ENCODE measurements at regions not wholly inside any gene's neighbourhood (a gene's known extent, or its start where the extent isn't known, plus 50 kb on each side); places are given as distances from the start of the nearest gene placed in this dataset.

DNA sequence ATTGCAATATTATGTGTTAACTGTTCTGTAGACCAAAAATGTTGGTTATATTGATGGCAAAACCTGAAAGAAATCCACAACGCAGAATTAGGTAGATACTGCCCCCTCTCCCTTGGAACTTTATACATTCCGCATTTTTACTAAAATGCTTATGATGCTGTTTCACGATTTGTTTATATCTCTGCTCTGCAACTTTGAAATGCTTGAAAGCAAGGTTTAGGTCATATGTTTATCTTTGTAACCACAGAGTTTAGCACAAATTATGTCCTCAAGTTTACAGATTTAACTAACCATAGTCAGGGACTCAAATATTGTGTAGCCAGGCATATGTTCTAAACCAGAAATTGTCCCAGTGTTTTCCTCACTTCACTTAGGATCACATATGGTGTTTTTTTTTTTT lies 66.1 kb upstream of the H2AZ1 start:
- Histone ChIP-seq H3K36me3 (ENCODE audit: control insufficient read depth in 2 of 2, insufficient read depth in 1 of 2, low read length in 2 of 2) (no peaks in the 10 kb centered on the region), H3K9me3 (ENCODE audit: control insufficient read depth, insufficient read depth, low read depth, low read length) (no peaks in the 10 kb centered on the region), H3K4me3 (ENCODE audit: low read depth, low read length) (no peak overlapping the region), H3K4me1 (ENCODE audit: control insufficient read depth, insufficient read depth, low read length) (no peaks in the 10 kb centered on the region), H3K27ac (ENCODE audit: extremely low read depth, low read depth, low read length) (no peak overlapping the region)
- ChIA-PET POLR2A (no interaction called here), CTCF (interaction anchor here (1.4 kb wide), 1 partner anchor 18 kb away, joined by 5 read pairs; no protein-coding TSS in a partner anchor)
- TF ChIP-seq REPIN1 (tag by site-specific recombination; IDR thresholded peaks at IDR 0.05; ENCODE audit: low read depth) (no peak), ZNF133 (tag by site-specific recombination; IDR thresholded peaks at IDR 0.05) (no peak), ZNF48 (tag by site-specific recombination; IDR thresholded peaks at IDR 0.05) (no peak), ZSCAN16 (tag by site-specific recombination; IDR thresholded peaks at IDR 0.05) (no peak), ZNF354C (tag by site-specific recombination; IDR thresholded peaks at IDR 0.05; ENCODE audit: borderline replicate concordance, low read depth) (no peak), GLI4 (tag by site-specific recombination; IDR thresholded peaks at IDR 0.05) (no peak), KLF9 (tag by site-specific recombination; IDR thresholded peaks at IDR 0.05; ENCODE audit: low read depth) (no peak), ZNF488 (tag by site-specific recombination; IDR thresholded peaks at IDR 0.05) (no peak), ZNF544 (tag by site-specific recombination; IDR thresholded peaks at IDR 0.05) (no peak), ZNF501 (tag by site-specific recombination; IDR thresholded peaks at IDR 0.05) (no peak), SETDB1 (IDR thresholded peaks at IDR 0.05; ENCODE audit: insufficient read length, low read length) (no peak), ZNF449 (tag by site-specific recombination; IDR thresholded peaks at IDR 0.05) (no peak), ZNF629 (tag by site-specific recombination; IDR thresholded peaks at IDR 0.05) (no peak), ZNF335 (tag by site-specific recombination; conservative IDR thresholded peaks at IDR 0.05) (no peak), ZNF426 (tag by site-specific recombination; IDR thresholded peaks at IDR 0.05) (no peak), ZNF600 (tag by site-specific recombination; IDR thresholded peaks at IDR 0.05) (no peak), ZNF776 (tag by site-specific recombination; IDR thresholded peaks at IDR 0.05; ENCODE audit: borderline replicate concordance) (no peak), KLF10 (tag by site-specific recombination; IDR thresholded peaks at IDR 0.05) (no peak), ZNF341 (tag by site-specific recombination; IDR thresholded peaks at IDR 0.05; ENCODE audit: low read depth) (no peak)
- TF ChIP-seq, protein P1, sequence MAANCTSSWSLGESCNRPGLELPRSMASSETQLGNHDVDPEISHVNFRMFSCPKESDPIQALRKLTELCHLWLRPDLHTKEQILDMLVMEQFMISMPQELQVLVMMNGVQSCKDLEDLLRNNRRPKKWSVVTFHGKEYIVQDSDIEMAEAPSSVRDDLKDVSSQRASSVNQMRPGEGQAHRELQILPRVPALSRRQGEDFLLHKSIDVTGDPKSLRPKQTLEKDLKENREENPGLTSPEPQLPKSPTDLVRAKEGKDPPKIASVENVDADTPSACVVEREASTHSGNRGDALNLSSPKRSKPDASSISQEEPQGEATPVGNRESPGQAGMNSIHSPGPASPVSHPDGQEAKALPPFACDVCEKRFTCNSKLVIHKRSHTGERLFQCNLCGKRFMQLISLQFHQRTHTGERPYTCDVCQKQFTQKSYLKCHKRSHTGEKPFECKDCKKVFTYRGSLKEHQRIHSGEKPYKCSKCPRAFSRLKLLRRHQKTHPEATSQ (tag by site-specific recombination; IDR thresholded peaks at IDR 0.05), result no peak

GRCh38 chr4:100014616-100015015 lies 64.5 kb upstream of the H2AZ1 start:
- no peaks in the 10 kb centered on the region for H3K36me3 ChIP-seq (ENCODE audit: control insufficient read depth in 2 of 2, insufficient read depth in 1 of 2, low read length in 2 of 2)
- POLR2A ChIA-PET, result no interaction called here
- CTCF ChIA-PET, result interaction anchor here (1.4 kb wide), 1 partner anchor 17 kb away, joined by 5 read pairs; no protein-coding TSS in a partner anchor
- no peaks in the 10 kb centered on the region for H3K9me3 ChIP-seq (ENCODE audit: control insufficient read depth, insufficient read depth, low read depth, low read length)
- H3K4me1 ChIP-seq (ENCODE audit: control insufficient read depth, insufficient read depth, low read length), result no peaks in the 10 kb centered on the region
- no peak overlapping the region for H3K4me3 ChIP-seq (ENCODE audit: low read depth, low read length)
- H3K27ac ChIP-seq (ENCODE audit: extremely low read depth, low read depth, low read length), result no peak overlapping the region
- TF ChIP-seq ZNF623 (tag by site-specific recombination; IDR thresholded peaks at IDR 0.05) (no peak), ZFP69B (tag by site-specific recombination; IDR thresholded peaks at IDR 0.05) (no peak), ZBTB20 (tag by site-specific recombination; IDR thresholded peaks at IDR 0.05) (no peak), ZNF501 (tag by site-specific recombination; IDR thresholded peaks at IDR 0.05) (no peak), YY1 (tag by site-specific recombination; IDR thresholded peaks at IDR 0.05) (no peak), GLIS2 (tag by site-specific recombination; IDR thresholded peaks at IDR 0.05) (no peak), ZNF350 (tag by site-specific recombination; IDR thresholded peaks at IDR 0.05) (no peak), ZNF596 (tag by site-specific recombination; IDR thresholded peaks at IDR 0.05) (no peak), ZBTB6 (tag by site-specific recombination; IDR thresholded peaks at IDR 0.05) (no peak), KLF7 (tag by site-specific recombination; IDR thresholded peaks at IDR 0.05; ENCODE audit: borderline replicate concordance) (no peak), ZNF626 (tag by site-specific recombination; IDR thresholded peaks at IDR 0.05) (no peak)
- TF ChIP-seq, protein P2, sequence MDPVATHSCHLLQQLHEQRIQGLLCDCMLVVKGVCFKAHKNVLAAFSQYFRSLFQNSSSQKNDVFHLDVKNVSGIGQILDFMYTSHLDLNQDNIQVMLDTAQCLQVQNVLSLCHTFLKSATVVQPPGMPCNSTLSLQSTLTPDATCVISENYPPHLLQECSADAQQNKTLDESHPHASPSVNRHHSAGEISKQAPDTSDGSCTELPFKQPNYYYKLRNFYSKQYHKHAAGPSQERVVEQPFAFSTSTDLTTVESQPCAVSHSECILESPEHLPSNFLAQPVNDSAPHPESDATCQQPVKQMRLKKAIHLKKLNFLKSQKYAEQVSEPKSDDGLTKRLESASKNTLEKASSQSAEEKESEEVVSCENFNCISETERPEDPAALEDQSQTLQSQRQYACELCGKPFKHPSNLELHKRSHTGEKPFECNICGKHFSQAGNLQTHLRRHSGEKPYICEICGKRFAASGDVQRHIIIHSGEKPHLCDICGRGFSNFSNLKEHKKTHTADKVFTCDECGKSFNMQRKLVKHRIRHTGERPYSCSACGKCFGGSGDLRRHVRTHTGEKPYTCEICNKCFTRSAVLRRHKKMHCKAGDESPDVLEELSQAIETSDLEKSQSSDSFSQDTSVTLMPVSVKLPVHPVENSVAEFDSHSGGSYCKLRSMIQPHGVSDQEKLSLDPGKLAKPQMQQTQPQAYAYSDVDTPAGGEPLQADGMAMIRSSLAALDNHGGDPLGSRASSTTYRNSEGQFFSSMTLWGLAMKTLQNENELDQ (tag by site-specific recombination; IDR thresholded peaks at IDR 0.05; ENCODE audit: low read depth), result no peak

Data from HEK293 (cell line).